Parathyroid adenoma (tissue), 2 donors: ENCODE measurements at regions not wholly inside any gene's neighbourhood (a gene's known extent, or its start where the extent isn't known, plus 50 kb on each side); places are given as distances from the start of the nearest gene placed in this dataset.

Source experiments
- H2AFZ ChIP-seq: fragments of 300-600 bp; sonication (generic); one replicate; pipeline ENCODE4 v1.7.0; 2017; ENCODE audit warnings: antibody characterized with exemption, mild to moderate bottlenecking
- H3K27ac ChIP-seq: fragments of 300-600 bp; sonication (generic); one replicate; pipeline ENCODE4 v1.7.0; 2017
- H3K27me3 ChIP-seq: fragments of 300-600 bp; sonication (generic); one replicate; pipeline ENCODE4 v1.7.0; 2017; ENCODE audit warnings: low read length; ENCODE audit not compliant: control insufficient read depth, insufficient read depth
- H3K36me3 ChIP-seq: fragments of 300-600 bp; sonication (generic); one replicate; pipeline ENCODE4 v1.7.0; 2017; ENCODE audit warnings: low read length; ENCODE audit not compliant: control insufficient read depth, insufficient read depth
- H3K4me1 ChIP-seq: fragments of 300-600 bp; sonication (generic); one replicate; pipeline ENCODE4 v1.7.0; 2017; ENCODE audit warnings: control low read depth
- H3K4me2 ChIP-seq: fragments of 300-600 bp; sonication (generic); one replicate; pipeline ENCODE4 v1.7.0; 2017; ENCODE audit warnings: low read length
- H3K4me3 ChIP-seq: fragments of 300-600 bp; sonication (generic); one replicate; pipeline ENCODE4 v1.7.0; 2017; ENCODE audit warnings: low read depth, low read length
- H3K79me2 ChIP-seq: fragments of 300-600 bp; sonication (generic); one replicate; pipeline ENCODE4 v1.7.0; 2017; ENCODE audit warnings: control low read depth
- H3K9ac ChIP-seq: fragments of 300-600 bp; sonication (generic); one replicate; pipeline ENCODE4 v1.7.0; 2017; ENCODE audit warnings: mild to moderate bottlenecking
- H3K9me3 ChIP-seq: fragments of 300-600 bp; sonication (generic); one replicate; pipeline ENCODE4 v1.7.0; 2017; ENCODE audit warnings: low read length; ENCODE audit not compliant: control insufficient read depth
- CTCF ChIP-seq: fragments of 300-600 bp; sonication (generic); IDR thresholded peaks from one replicate; pipeline ENCODE4 v1.7.0; 2017; ENCODE audit warnings: antibody characterized with exemption, mild to moderate bottlenecking
- donor health status: primary hyperparathyroidism.

- Histone ChIP-seq H3K27me3 (no peaks in the 10 kb centered on the region), H3K9me3 (no peaks in the 10 kb centered on the region), H2AFZ (no peak overlapping the region), H3K36me3 (no peaks in the 10 kb centered on the region), H3K9ac (no peak overlapping the region), H3K4me3 (no peak overlapping the region), H3K4me2 (no peak overlapping the region), H3K27ac (no peak overlapping the region), H3K4me1 (no peaks in the 10 kb centered on the region), H3K79me2 (no peaks in the 10 kb centered on the region)
- TF ChIP-seq CTCF = no peak
Observed at GRCh38 chr17:77274096-77274845, 133.5 kb downstream of the SEC14L1 start.

GRCh38 chr17:77279448-77280303 is 138.9 kb downstream of the SEC14L1 start:
- H3K9me3 ChIP-seq = no peaks in the 10 kb centered on the region
- peaks cover 4% of the 10 kb centered on the region for H3K79me2 ChIP-seq
- peaks cover 10% of the 10 kb centered on the region for H3K4me1 ChIP-seq
- no peak overlapping the region for H3K4me2 ChIP-seq
- H2AFZ ChIP-seq = no peak overlapping the region
- no peak overlapping the region for H3K27ac ChIP-seq
- H3K9ac ChIP-seq = no peak overlapping the region
- no peaks in the 10 kb centered on the region for H3K36me3 ChIP-seq
- TF ChIP-seq CTCF = no peak
- H3K27me3 ChIP-seq = no peaks in the 10 kb centered on the region
- H3K4me3 ChIP-seq = no peak overlapping the region

GRCh38 chr17:77280304-77281121 is 139.7 kb downstream of the SEC14L1 start:
- no peak for TF ChIP-seq CTCF
- H2AFZ ChIP-seq = peak overlapping the region; percentile 40
- no peaks in the 10 kb centered on the region for H3K27me3 ChIP-seq
- no peak overlapping the region for H3K9ac ChIP-seq
- H3K27ac ChIP-seq = no peak overlapping the region
- H3K4me1 ChIP-seq = peaks cover 18% of the 10 kb centered on the region
- no peak overlapping the region for H3K4me2 ChIP-seq
- peaks cover 4% of the 10 kb centered on the region for H3K79me2 ChIP-seq
- peak overlapping the region; percentile 36 for H3K4me3 ChIP-seq
- H3K9me3 ChIP-seq = no peaks in the 10 kb centered on the region
- no peaks in the 10 kb centered on the region for H3K36me3 ChIP-seq

GRCh38 chr17:77281122-77281903 is 140.5 kb downstream of the SEC14L1 start:
- no peak overlapping the region for H3K27ac ChIP-seq
- peaks cover 26% of the 10 kb centered on the region for H3K4me1 ChIP-seq
- H3K4me3 ChIP-seq = peak overlapping the region; percentile 58
- H3K4me2 ChIP-seq = peak overlapping the region; percentile 72
- H3K9ac ChIP-seq = peak overlapping the region; percentile 25
- H3K79me2 ChIP-seq = peaks cover 4% of the 10 kb centered on the region
- H2AFZ ChIP-seq = peak overlapping the region; percentile 87
- H3K27me3 ChIP-seq = no peaks in the 10 kb centered on the region
- H3K36me3 ChIP-seq = no peaks in the 10 kb centered on the region
- TF ChIP-seq CTCF = no peak
- no peaks in the 10 kb centered on the region for H3K9me3 ChIP-seq
